Thyroid gland (tissue), 1 donor: ENCODE measurements at regions not wholly inside any gene's neighbourhood (a gene's known extent, or its start where the extent isn't known, plus 50 kb on each side); places are given as distances from the start of the nearest gene placed in this dataset. TPM values are rescaled to one million over a fixed set of nuclear protein-coding genes. Genes with fewer than 3 reads are reported as not detected.

Experiments
- small RNA-seq: library from RNA; depleted of rRNA; stranded (forward); fragments of <200 nt; gene quantifications from one replicate; pipeline ENCODE3, GENCODE V24; 2016

Small RNA genes lying in the stretch of these regions (small RNA-seq; reads per million reads assigned to genes)
- gene AP003733.2, result not detected
